ENCODE measurements at regions not wholly inside any gene's neighbourhood (a gene's known extent, or its start where the extent isn't known, plus 50 kb on each side); places are given as distances from the start of the nearest gene placed in this dataset.
"Not testable (repeated sequence)": the region's sequence is repeated elsewhere in the genome, so short reads cannot be mapped to it uniquely, and the experiment has no call there.

DNA sequence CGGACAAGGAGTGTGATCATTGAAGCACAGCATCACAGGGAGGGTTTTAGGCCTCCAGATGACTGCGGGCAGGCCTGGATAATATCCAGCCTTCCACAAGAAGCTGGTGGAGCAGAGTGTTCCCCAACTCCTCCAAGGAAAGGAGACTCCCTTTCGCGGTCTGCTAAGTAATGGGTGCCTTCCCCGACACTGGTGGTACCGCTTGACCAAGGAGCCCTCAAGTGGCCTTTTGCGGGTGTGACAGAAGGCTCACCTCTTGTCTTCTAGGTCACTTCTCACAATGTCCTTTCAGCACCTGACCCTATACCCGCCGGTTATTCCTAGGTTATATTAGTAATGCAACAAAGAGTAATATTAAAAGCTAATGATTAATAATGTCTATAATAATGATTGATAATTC lies 882.4 kb downstream of the DIPK2A start:
- H3K27ac Mint-ChIP-seq, H3K4me1 Mint-ChIP-seq, H3K27me3 Mint-ChIP-seq, H3K4me3 Mint-ChIP-seq, DNase-seq, ATAC-seq, POLR2A ChIA-PET, H3K36me3 Mint-ChIP-seq: not testable (repeated sequence)
- peaks cover 0 to 12% (median 0%) of the 10 kb centered on the region in 9 donors for H3K9me3 Mint-ChIP-seq

DNA sequence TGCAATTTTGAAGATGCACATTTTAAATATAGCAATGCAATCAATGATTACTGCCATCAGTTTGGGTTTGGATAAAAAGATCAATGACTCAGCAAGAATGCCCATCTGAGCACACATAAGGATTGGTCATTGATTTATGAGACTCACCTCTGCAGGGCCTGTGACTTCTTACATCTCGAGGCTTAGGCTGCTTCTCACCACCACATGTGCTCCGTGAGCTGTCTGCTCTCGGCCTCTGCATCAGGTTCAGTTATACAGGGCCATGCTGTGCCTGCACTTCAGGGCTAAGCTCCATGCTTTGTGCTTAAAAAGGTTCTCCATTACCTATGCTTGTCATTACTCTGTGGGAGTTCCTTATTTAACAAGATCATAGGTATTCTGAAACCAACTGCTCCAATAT lies 887.5 kb downstream of the DIPK2A start:
- no peak for ATAC-seq
- no peak overlapping the region for H3K27ac Mint-ChIP-seq
- no peak overlapping the region for H3K4me3 Mint-ChIP-seq
- no peak for DNase-seq
- POLR2A ChIA-PET, result no interaction called here
- H3K9me3 Mint-ChIP-seq, result peaks cover 0 to 3% (median 0%) of the 10 kb centered on the region in 9 donors
- no peaks in the 10 kb centered on the region for H3K27me3 Mint-ChIP-seq
- no peaks in the 10 kb centered on the region for H3K4me1 Mint-ChIP-seq
- no peaks in the 10 kb centered on the region for H3K36me3 Mint-ChIP-seq

DNA sequence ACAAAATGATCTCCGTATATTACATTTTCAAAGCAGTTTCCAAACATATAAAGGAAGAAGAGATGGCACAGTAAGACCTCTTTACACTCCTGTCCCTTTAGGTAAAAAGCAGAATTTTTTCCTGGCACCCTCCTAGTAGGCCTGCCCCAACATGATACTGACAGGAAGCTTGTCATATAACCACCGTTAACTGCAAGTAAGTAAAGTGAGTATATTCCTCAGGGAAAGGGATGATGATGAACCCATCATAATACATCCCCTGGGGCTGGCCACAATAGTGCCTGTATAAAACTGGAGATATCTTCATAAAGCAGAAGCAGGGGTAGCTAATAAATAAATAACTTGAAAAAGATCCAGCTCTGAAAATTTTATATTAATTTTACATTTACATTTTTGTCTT lies 893.0 kb downstream of the DIPK2A start:
- Mint-ChIP-seq H3K36me3 (no peaks in the 10 kb centered on the region), H3K4me1 (no peaks in the 10 kb centered on the region), H3K27me3 (no peaks in the 10 kb centered on the region), H3K4me3 (no peak overlapping the region), H3K9me3 (peaks cover 0 to 5% (median 2%) of the 10 kb centered on the region in 9 donors), H3K27ac (no peak overlapping the region)
- ATAC-seq, result no peak
- POLR2A ChIA-PET, result no interaction called here
- no peak for DNase-seq

DNA sequence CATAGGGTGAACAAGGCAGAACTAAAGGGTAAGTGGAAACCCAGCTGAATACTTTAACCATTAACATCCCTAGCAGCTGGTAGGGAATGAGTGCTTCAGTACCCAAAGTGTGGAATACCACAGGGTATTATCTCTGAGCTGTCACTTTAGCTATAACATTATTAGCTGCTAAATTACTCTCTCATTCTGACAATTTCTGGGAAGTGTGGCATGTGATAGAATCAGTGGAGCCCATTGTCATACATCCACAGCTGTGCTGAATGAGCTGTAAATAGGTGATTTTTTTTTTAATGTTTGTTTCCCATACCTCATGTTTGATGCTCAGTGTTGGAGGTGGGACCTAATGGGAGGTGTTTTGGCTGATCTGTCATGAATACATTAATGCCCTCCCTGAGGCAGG lies 894.3 kb downstream of the DIPK2A start:
- Mint-ChIP-seq H3K4me3 (no peak overlapping the region), H3K27me3 (no peaks in the 10 kb centered on the region), H3K4me1 (no peaks in the 10 kb centered on the region), H3K36me3 (no peaks in the 10 kb centered on the region), H3K27ac (no peak overlapping the region), H3K9me3 (peaks cover 0 to 8% (median 2%) of the 10 kb centered on the region in 9 donors)
- DNase-seq, result no peak
- POLR2A ChIA-PET, result no interaction called here
- no peak for ATAC-seq

DNA sequence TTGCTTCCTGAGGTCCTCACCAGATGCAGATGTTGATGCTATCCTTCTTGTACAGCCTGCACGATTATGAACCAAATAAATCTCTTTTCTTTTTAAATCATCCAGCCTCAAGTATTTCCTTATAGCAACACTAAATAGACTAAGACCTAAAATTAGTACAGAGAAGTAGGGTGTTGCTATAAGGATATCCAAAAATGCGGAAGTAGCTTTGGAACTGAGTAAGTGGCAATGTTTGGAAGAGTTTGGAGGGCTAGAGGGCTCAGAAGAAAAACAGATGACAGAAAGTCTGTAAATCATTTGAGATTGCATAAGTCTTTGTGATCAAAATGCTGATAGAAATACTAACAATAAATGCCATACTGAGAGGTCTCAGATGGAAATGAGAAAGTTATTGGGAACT lies 894.9 kb downstream of the DIPK2A start:
- Mint-ChIP-seq H3K4me3 (no peak overlapping the region), H3K27ac (no peak overlapping the region), H3K27me3 (no peaks in the 10 kb centered on the region), H3K36me3 (no peaks in the 10 kb centered on the region), H3K9me3 (peaks cover 0 to 8% (median 2%) of the 10 kb centered on the region in 9 donors), H3K4me1 (no peaks in the 10 kb centered on the region)
- ATAC-seq, result no peak
- POLR2A ChIA-PET, result no interaction called here
- no peak for DNase-seq

DNA sequence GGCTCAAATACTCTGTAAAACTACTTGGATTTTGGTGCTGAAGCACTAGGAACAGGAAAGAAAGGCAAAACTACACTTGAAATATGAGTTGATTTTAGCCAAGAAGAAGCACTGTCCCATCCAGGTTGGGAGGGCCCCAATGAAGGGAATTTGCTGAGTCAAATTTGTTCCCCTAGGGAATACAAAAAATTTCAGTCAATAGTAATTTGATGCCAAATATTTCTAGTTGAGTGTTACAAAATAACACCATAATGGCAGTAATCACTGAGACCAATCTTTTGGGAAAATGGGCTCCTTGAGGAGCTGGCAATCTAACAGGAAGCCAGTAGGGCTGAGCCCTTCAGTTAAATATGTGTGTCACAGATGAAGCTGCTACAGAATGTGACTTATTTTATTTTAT lies 896.9 kb downstream of the DIPK2A start:
- H3K27me3 Mint-ChIP-seq, result no peaks in the 10 kb centered on the region
- H3K9me3 Mint-ChIP-seq, result peaks cover 0 to 5% (median 2%) of the 10 kb centered on the region in 9 donors
- POLR2A ChIA-PET, result no interaction called here
- H3K27ac Mint-ChIP-seq, result no peak overlapping the region
- H3K4me1 Mint-ChIP-seq, result no peaks in the 10 kb centered on the region
- H3K4me3 Mint-ChIP-seq, result no peak overlapping the region
- ATAC-seq (no peak), DNase-seq (no peak)
- no peaks in the 10 kb centered on the region for H3K36me3 Mint-ChIP-seq

DNA sequence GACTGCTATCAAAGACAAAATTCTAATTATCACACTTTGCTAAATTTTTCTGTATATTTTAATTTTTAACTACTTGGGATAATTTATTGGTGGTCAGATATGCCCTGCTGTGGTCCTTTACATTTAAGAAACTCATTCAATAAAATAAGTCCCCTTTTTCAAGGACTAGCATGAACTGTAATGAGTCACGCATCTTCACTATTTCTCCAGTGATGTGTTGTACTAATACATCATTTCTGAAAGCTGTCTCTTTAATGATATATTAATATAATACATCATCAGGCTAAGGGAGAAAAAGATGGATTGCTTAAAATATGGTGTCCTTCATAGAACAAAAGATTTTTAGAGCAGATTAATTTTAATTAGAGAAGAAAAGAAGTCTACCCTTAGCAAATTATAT lies 901.4 kb downstream of the DIPK2A start:
- H3K9me3 Mint-ChIP-seq, result peaks cover 0 to 9% (median 2%) of the 10 kb centered on the region in 9 donors
- ATAC-seq, result no peak
- no peaks in the 10 kb centered on the region for H3K27me3 Mint-ChIP-seq
- no peak overlapping the region for H3K4me3 Mint-ChIP-seq
- DNase-seq, result no peak
- no peaks in the 10 kb centered on the region for H3K4me1 Mint-ChIP-seq
- no peak overlapping the region for H3K27ac Mint-ChIP-seq
- H3K36me3 Mint-ChIP-seq, result no peaks in the 10 kb centered on the region
- POLR2A ChIA-PET, result no interaction called here

DNA sequence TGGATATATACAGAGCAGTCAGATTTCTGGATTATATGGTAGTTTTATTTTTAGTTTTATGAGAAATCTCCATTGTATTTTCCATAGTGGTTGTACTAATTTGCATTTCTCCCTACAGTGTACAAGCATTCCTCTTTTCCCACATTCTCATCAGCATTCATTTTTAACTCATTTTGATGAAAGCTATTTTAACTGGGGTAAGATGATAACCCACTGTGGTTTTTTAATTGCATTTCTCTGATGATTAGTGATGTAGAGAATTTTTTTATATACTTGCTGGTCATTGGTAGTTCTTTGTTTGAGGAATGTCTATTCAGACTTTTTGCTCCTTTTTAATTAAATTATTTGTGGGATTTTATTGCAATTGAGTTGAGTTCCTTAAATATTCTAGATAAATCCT lies 903.6 kb downstream of the DIPK2A start:
- Mint-ChIP-seq H3K36me3 (no peaks in the 10 kb centered on the region), H3K27me3 (no peaks in the 10 kb centered on the region), H3K27ac (no peak overlapping the region), H3K4me1 (no peaks in the 10 kb centered on the region), H3K9me3 (peaks cover 0 to 9% (median 0%) of the 10 kb centered on the region in 9 donors), H3K4me3 (no peak overlapping the region)
- ATAC-seq (no peak), DNase-seq (no peak)
- POLR2A ChIA-PET, result no interaction called here

DNA sequence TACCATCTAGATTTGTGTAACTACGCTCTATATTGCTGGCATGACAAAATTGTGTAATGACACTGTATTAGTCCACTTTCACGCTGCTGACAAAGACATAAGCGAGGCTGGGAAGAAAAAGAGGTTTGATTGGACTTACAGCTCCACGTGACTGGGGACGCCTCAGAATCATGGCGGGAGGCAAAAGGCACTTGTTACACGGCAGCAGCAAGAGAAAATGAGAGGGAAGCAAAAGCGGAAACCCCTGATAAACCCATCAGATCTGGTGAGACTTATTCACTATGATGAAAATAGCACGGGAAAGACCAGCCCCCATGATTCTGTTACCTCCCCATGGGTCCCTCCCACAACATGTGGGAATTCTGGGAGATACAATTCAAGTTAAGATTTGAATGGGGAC lies 905.7 kb downstream of the DIPK2A start:
- Mint-ChIP-seq H3K9me3 (peaks cover 0 to 9% (median 0%) of the 10 kb centered on the region in 9 donors), H3K36me3 (no peaks in the 10 kb centered on the region), H3K27ac (no peak overlapping the region), H3K4me1 (no peaks in the 10 kb centered on the region), H3K4me3 (no peak overlapping the region), H3K27me3 (no peaks in the 10 kb centered on the region)
- ATAC-seq, result no peak
- POLR2A ChIA-PET, result no interaction called here
- no peak for DNase-seq

DNA sequence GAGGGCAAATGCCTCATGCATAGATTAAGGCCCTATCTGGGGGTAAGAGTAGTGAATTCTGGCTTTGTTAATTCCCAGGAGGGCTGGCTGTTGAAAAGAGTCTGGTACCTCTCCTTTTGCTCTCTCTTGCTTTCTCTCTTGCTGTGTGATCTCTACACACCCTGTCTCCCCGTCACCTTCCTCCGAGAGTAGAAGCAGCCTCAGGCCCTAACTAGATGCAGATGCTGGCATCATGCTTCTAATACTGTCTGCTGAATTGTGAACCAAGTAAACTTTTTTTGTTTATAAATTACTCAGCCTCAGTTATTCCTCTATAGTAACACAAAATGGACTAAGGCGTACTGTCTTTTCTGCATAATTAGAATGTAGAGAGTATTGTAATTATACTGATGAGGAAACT lies 908.1 kb downstream of the DIPK2A start:
- POLR2A ChIA-PET, result no interaction called here

DNA sequence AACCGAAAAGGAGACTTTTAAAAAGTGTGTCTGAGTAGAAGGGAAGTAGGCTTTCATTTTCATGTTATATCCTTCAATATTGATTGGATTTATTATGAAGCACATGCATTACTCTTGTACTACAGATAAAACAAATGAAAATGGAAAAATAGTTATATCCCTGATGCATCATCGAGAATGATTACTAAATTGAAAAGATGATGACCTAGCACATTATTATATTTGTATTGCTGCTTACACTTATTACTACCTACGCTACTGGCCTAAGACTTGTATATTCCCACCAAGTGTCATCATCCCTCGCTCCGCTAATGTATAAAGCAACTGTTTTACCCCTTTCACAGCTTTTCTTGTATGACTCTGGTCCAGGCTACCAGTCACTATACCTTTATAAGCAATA lies 922.4 kb downstream of the DIPK2A start:
- DNase-seq (no peak), ATAC-seq (no peak)
- POLR2A ChIA-PET, result no interaction called here
- H3K27ac Mint-ChIP-seq, result no peak overlapping the region
- peaks cover 0 to 8% (median 0%) of the 10 kb centered on the region in 9 donors for H3K9me3 Mint-ChIP-seq
- H3K4me1 Mint-ChIP-seq, result no peaks in the 10 kb centered on the region
- H3K27me3 Mint-ChIP-seq, result peaks cover 0 to 1% (median 0%) of the 10 kb centered on the region in 5 donors
- H3K36me3 Mint-ChIP-seq, result no peaks in the 10 kb centered on the region
- no peak overlapping the region for H3K4me3 Mint-ChIP-seq

More for the DNA sequence above, 908.1 kb downstream of the DIPK2A start:
- H3K9me3 Mint-ChIP-seq, result peaks cover 0 to 7% (median 2%) of the 10 kb centered on the region in 9 donors
- no peak overlapping the region for H3K27ac Mint-ChIP-seq
- no peaks in the 10 kb centered on the region for H3K27me3 Mint-ChIP-seq
- DNase-seq (no peak), ATAC-seq (no peak)
- H3K36me3 Mint-ChIP-seq, result no peaks in the 10 kb centered on the region
- H3K4me1 Mint-ChIP-seq, result no peaks in the 10 kb centered on the region
- no peak overlapping the region for H3K4me3 Mint-ChIP-seq

DNA sequence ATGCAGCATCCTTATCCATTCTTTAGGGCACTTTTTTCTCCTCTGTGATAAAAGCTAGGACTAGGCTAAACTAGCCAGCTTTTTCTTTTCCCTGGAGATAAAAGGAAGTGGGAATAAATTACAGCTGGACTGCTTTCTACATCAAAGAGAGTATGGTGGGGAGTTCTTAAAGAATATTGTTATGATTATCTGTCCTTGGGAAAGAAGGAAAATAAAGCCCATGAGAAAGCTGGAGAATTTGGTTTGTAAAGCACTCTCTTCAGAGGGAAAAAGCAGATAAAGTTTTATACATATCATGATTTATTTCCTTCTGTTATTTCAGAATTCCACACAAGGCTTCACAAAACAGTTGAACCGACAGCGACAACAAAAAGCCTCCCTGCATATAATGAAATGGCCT lies 923.0 kb downstream of the DIPK2A start:
- Mint-ChIP-seq H3K27me3 (peaks cover 0 to 1% (median 0%) of the 10 kb centered on the region in 5 donors), H3K4me1 (no peaks in the 10 kb centered on the region), H3K9me3 (peaks cover 0 to 4% (median 0%) of the 10 kb centered on the region in 9 donors), H3K4me3 (no peak overlapping the region), H3K36me3 (no peaks in the 10 kb centered on the region), H3K27ac (no peak overlapping the region)
- POLR2A ChIA-PET, result no interaction called here
- DNase-seq (no peak), ATAC-seq (no peak)

DNA sequence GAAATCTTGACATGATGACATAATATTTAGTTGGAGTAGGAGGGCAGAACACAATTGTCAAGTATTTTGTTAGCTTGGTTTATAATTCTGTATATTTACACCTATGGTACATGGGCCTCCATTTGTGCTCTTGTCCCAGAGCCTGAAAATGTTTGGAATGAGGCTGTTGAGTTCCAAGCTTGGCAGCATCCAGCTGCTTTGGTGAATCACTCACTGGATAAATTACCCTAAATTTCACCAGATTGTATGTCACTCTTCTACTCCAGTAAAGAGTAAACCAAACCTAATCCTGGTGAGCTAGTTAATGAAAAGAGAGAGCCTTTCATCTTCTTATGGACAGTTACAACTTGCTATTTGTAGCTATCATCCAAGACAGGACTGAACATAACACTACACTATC lies 928.7 kb downstream of the DIPK2A start:
- H3K27me3 Mint-ChIP-seq, result no peaks in the 10 kb centered on the region
- no peak overlapping the region for H3K27ac Mint-ChIP-seq
- H3K4me3 Mint-ChIP-seq, result no peak overlapping the region

DNA sequence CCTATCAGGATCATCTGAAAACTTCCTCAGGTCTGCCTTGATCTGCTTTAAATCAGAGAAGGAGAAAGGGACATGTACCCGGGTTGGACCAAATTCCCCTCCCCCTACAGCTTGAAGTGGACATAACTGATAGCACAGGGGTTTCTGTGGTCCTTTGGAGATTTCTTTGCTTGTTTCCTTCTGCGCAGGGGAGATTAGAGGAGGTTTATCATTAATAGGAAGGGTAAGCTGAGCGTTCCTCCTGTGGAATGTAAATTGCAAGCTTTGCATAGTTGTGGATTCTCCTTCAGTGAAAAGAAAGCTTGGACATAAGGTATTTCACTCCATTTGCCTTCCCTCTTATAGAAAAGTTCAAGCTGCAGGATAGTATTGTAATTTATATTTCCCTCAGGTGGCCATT lies 936.0 kb downstream of the DIPK2A start:
- ATAC-seq, H3K27ac Mint-ChIP-seq, H3K4me3 Mint-ChIP-seq, H3K27me3 Mint-ChIP-seq, POLR2A ChIA-PET, H3K36me3 Mint-ChIP-seq, H3K4me1 Mint-ChIP-seq, DNase-seq: not testable (repeated sequence)
- H3K9me3 Mint-ChIP-seq, result peaks cover 3 to 36% (median 12%) of the 10 kb centered on the region in 9 donors

More for the DNA sequence above, 928.7 kb downstream of the DIPK2A start:
- peaks cover 0 to 27% (median 8%) of the 10 kb centered on the region in 9 donors for H3K9me3 Mint-ChIP-seq
- H3K36me3 Mint-ChIP-seq, result peaks cover 0 to 4% (median 0%) of the 10 kb centered on the region in 3 donors
- ATAC-seq (no peak), DNase-seq (no peak)
- no peaks in the 10 kb centered on the region for H3K4me1 Mint-ChIP-seq
- POLR2A ChIA-PET, result no interaction called here

All from naive thymus-derived CD8-positive, alpha-beta T cell (primary cell).